ENCODE measurements at regions not wholly inside any gene's neighbourhood (a gene's known extent, or its start where the extent isn't known, plus 50 kb on each side); places are given as distances from the start of the nearest gene placed in this dataset.

GRCh38 chr7:96418581-96418980 lies 96.7 kb upstream of the SLC25A13 start:
- TF ChIP-seq NFRKB (IDR thresholded peaks at IDR 0.05) (no peak), CTBP1 (IDR thresholded peaks at IDR 0.05; ENCODE audit: borderline replicate concordance) (no peak), SP1 (IDR thresholded peaks at IDR 0.05) (no peak), SUZ12 (IDR thresholded peaks at IDR 0.05) (no peak), FOXA1 (IDR thresholded peaks at IDR 0.05) (no peak), FOXM1 (IDR thresholded peaks at IDR 0.05; ENCODE audit: borderline replicate concordance) (no peak), FOXK2 (IDR thresholded peaks at IDR 0.05) (no peak), L3MBTL2 (conservative IDR thresholded peaks at IDR 0.05) (no peak), BHLHE40 (IDR thresholded peaks at IDR 0.05; ENCODE audit: borderline replicate concordance) (no peak), ARNT (IDR thresholded peaks at IDR 0.05) (no peak), HDGF (IDR thresholded peaks at IDR 0.05; ENCODE audit: borderline replicate concordance) (no peak), ELF4 (IDR thresholded peaks at IDR 0.05) (no peak)

All from HEK293T (cell line).